Testis (tissue), 2 donors: ENCODE measurements at regions not wholly inside any gene's neighbourhood (a gene's known extent, or its start where the extent isn't known, plus 50 kb on each side); places are given as distances from the start of the nearest gene placed in this dataset.

Experiments
- POLR2A ChIP-seq: fragments of 450-650 bp; IDR thresholded peaks from one replicate; pipeline ENCODE4 v1.6.1; 2017; ENCODE audit warnings: antibody characterized with exemption, mild to moderate bottlenecking, moderate library complexity
- TF ChIP-seq, protein P1 (sequence below), 3 experiments: fragments of 450-650 bp in 2 of 3; fragments of 200-600 bp in 1 of 3; sonication (generic) in 1 of 3; IDR thresholded peaks; one replicate each; pipeline ENCODE4 v1.5.1; 2016 to 2019; ENCODE audit warnings: antibody characterized with exemption in 3 of 3, mild to moderate bottlenecking in 2 of 3, moderate library complexity in 1 of 3

GRCh38 chr5:167821151-167821550, 470.3 kb upstream of the WWC1 start:
- TF ChIP-seq, protein P1, sequence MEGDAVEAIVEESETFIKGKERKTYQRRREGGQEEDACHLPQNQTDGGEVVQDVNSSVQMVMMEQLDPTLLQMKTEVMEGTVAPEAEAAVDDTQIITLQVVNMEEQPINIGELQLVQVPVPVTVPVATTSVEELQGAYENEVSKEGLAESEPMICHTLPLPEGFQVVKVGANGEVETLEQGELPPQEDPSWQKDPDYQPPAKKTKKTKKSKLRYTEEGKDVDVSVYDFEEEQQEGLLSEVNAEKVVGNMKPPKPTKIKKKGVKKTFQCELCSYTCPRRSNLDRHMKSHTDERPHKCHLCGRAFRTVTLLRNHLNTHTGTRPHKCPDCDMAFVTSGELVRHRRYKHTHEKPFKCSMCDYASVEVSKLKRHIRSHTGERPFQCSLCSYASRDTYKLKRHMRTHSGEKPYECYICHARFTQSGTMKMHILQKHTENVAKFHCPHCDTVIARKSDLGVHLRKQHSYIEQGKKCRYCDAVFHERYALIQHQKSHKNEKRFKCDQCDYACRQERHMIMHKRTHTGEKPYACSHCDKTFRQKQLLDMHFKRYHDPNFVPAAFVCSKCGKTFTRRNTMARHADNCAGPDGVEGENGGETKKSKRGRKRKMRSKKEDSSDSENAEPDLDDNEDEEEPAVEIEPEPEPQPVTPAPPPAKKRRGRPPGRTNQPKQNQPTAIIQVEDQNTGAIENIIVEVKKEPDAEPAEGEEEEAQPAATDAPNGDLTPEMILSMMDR (IDR thresholded peaks at IDR 0.05): no peak
- TF ChIP-seq POLR2A: no peak
